Skin epidermis (tissue), 12 donors: ENCODE measurements at regions not wholly inside any gene's neighbourhood (a gene's known extent, or its start where the extent isn't known, plus 50 kb on each side); places are given as distances from the start of the nearest gene placed in this dataset.

Experiments
- H3K27ac ChIP-seq, 21 experiments: fragments of 200-600 bp; sonication (generic) in 11 of 21; one replicate each; pipeline ENCODE4 v1.5.0; 2020; ENCODE audit warnings: mild to moderate bottlenecking in 3 of 21, inconsistent platforms in 2 of 21, moderate library complexity in 2 of 21
- H3K4me3 ChIP-seq, 7 experiments: fragments of 200-600 bp; sonication (generic) in 2 of 7; one replicate each; pipeline ENCODE4 v1.5.0; 2020; ENCODE audit warnings: inconsistent platforms in 2 of 7, mild to moderate bottlenecking in 2 of 7, moderate library complexity in 1 of 7

GRCh38 chr21:16476056-16476825, 746.5 kb downstream of the USP25 start:
- H3K4me3 ChIP-seq = no peak overlapping the region
- H3K27ac ChIP-seq = peak overlapping the region in 2 of 21 experiments; percentile 11 to 23

GRCh38 chr21:16488042-16488441, 758.3 kb downstream of the USP25 start:
- Histone ChIP-seq H3K4me3 (no peak overlapping the region), H3K27ac (no peak overlapping the region)

- Histone ChIP-seq H3K27ac (no peak overlapping the region), H3K4me3 (no peak overlapping the region)
Measured at GRCh38 chr21:16492356-16492755, 762.6 kb downstream of the USP25 start.

GRCh38 chr21:16492892-16493291, 763.1 kb downstream of the USP25 start:
- Histone ChIP-seq H3K4me3 (no peak overlapping the region), H3K27ac (no peak overlapping the region)

- Histone ChIP-seq H3K27ac (no peak overlapping the region), H3K4me3 (no peak overlapping the region)
Measured at GRCh38 chr21:16496609-16497008, 766.8 kb downstream of the USP25 start.

GRCh38 chr21:16500271-16500670, 770.5 kb downstream of the USP25 start:
- Histone ChIP-seq H3K27ac (no peak overlapping the region), H3K4me3 (no peak overlapping the region)

- Histone ChIP-seq H3K27ac (no peak overlapping the region), H3K4me3 (no peak overlapping the region)
Measured at GRCh38 chr21:16502273-16502672, 772.5 kb downstream of the USP25 start.

- no peak overlapping the region for H3K4me3 ChIP-seq
- no peak overlapping the region for H3K27ac ChIP-seq
Measured at GRCh38 chr21:16502897-16503296, 773.1 kb downstream of the USP25 start.

GRCh38 chr21:16504281-16504680, 774.5 kb downstream of the USP25 start:
- Histone ChIP-seq H3K27ac (no peak overlapping the region), H3K4me3 (no peak overlapping the region)

- no peak overlapping the region for H3K27ac ChIP-seq
Measured at GRCh38 chr21:16504766-16505165, 775.0 kb downstream of the USP25 start.

GRCh38 chr21:16509476-16509875, 779.7 kb downstream of the USP25 start:
- Histone ChIP-seq H3K4me3 (no peak overlapping the region), H3K27ac (no peak overlapping the region)

More at GRCh38 chr21:16504766-16505165, 775.0 kb downstream of the USP25 start:
- no peak overlapping the region for H3K4me3 ChIP-seq

- Histone ChIP-seq H3K4me3 (no peak overlapping the region), H3K27ac (peak overlapping the region in 2 of 21 experiments; percentile 20 to 46)
Measured at GRCh38 chr21:16514316-16514715, 784.5 kb downstream of the USP25 start.

- Histone ChIP-seq H3K4me3 (no peak overlapping the region), H3K27ac (no peak overlapping the region)
Measured at GRCh38 chr21:16517383-16517782, 787.6 kb downstream of the USP25 start.

GRCh38 chr21:16519036-16519435, 789.3 kb downstream of the USP25 start:
- Histone ChIP-seq H3K4me3 (no peak overlapping the region), H3K27ac (no peak overlapping the region)

- Histone ChIP-seq H3K27ac (peak overlapping the region in 1 of 21 experiments; percentile 27), H3K4me3 (no peak overlapping the region)
Measured at GRCh38 chr21:16519644-16520043, 789.9 kb downstream of the USP25 start.

- H3K4me3 ChIP-seq = no peak overlapping the region
- no peak overlapping the region for H3K27ac ChIP-seq
Measured at GRCh38 chr21:16522548-16522947, 792.8 kb downstream of the USP25 start.

- Histone ChIP-seq H3K27ac (no peak overlapping the region), H3K4me3 (no peak overlapping the region)
Measured at GRCh38 chr21:16530656-16531055, 800.9 kb downstream of the USP25 start.

- H3K27ac ChIP-seq = peak overlapping the region in 14 of 21 experiments; percentile 8 to 88 (median 80)
- H3K4me3 ChIP-seq = no peak overlapping the region
Measured at GRCh38 chr21:16532840-16533239, 803.1 kb downstream of the USP25 start.

- Histone ChIP-seq H3K4me3 (peak overlapping the region in 6 of 7 experiments; percentile 12 to 42 (median 27)), H3K27ac (peak overlapping the region in 20 of 21 experiments; percentile 24 to 88 (median 78))
Measured at GRCh38 chr21:16533692-16534407, 804.1 kb downstream of the USP25 start.

GRCh38 chr21:16534408-16535101, 804.8 kb downstream of the USP25 start:
- peak overlapping the region in 19 of 21 experiments; percentile 59 to 88 (median 78) for H3K27ac ChIP-seq
- H3K4me3 ChIP-seq = peak overlapping the region; percentile 6 to 42 (median 25)
